H1 (cell line): ENCODE measurements at regions not wholly inside any gene's neighbourhood (a gene's known extent, or its start where the extent isn't known, plus 50 kb on each side); places are given as distances from the start of the nearest gene placed in this dataset.

ENCODE experiments used
- CHD1 ChIP-seq: IDR thresholded peaks from 2 replicates; pipeline ENCODE4 v1.6.1; 2012; ENCODE audit warnings: low read depth, low read length, improper control_type of control experiment
- CHD2 ChIP-seq: IDR thresholded peaks from 2 replicates; pipeline ENCODE4 v1.6.1; 2012; ENCODE audit warnings: low read length, improper control_type of control experiment
- EZH2 ChIP-seq: fragments of 200-600 bp; sonication (generic); IDR thresholded peaks from 2 replicates; pipeline ENCODE4 v1.7.1; 2012; ENCODE audit warnings: low read depth, mild to moderate bottlenecking, moderate library complexity, low read length, inconsistent platforms; ENCODE audit not compliant: severe bottlenecking
- KDM5A ChIP-seq: fragments of 200-600 bp; IDR thresholded peaks from 2 replicates; pipeline ENCODE4 v1.7.1; 2012; ENCODE audit warnings: mild to moderate bottlenecking, low read length, inconsistent platforms, mixed read lengths
- USF2 ChIP-seq: IDR thresholded peaks from 2 replicates; pipeline ENCODE4 v1.6.1; 2011; ENCODE audit warnings: low read length, improper control_type of control experiment
- ZNF274 ChIP-seq: IDR thresholded peaks from 2 replicates; pipeline ENCODE4 v1.7.0; 2012; ENCODE audit warnings: low read length, borderline replicate concordance; ENCODE audit errors: extremely low read depth
- TF ChIP-seq, protein P1 (sequence below), 3 experiments: IDR thresholded peaks; 1 replicate in 2 of 3; 2 replicates in 1 of 3; pipeline versions ENCODE4 v1.5.1 to v1.6.1; 2011; ENCODE audit warnings: low read length in 3 of 3, mild to moderate bottlenecking in 3 of 3, inconsistent platforms in 2 of 3, low read depth in 1 of 3, moderate library complexity in 1 of 3; ENCODE audit not compliant: insufficient read depth in 1 of 3; ENCODE audit errors: control extremely low read depth in 1 of 3
- TF ChIP-seq, protein P2 (sequence below): IDR thresholded peaks from 2 replicates; pipeline ENCODE4 v1.6.1; 2012; ENCODE audit warnings: inconsistent platforms

DNA sequence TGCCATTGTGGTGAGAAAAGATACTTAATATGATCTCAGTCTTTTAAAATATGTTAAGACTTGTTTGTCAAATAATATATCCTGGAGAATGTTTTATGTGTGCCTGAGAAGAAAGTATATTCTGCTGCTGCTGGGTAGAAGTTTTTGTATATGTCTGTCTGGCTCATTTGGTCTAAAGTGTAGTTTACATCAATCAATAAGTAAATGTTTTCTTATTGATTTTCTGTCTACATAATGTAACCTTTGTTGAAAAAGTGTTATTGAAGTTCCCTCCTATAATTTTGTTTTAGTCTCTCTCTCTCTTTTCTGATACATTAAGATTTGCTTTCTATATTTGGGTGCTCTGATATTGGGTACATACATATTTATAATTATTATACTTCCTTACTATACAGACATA is 201.2 kb downstream of the THBS2 start:
- TF ChIP-seq, protein P1, sequence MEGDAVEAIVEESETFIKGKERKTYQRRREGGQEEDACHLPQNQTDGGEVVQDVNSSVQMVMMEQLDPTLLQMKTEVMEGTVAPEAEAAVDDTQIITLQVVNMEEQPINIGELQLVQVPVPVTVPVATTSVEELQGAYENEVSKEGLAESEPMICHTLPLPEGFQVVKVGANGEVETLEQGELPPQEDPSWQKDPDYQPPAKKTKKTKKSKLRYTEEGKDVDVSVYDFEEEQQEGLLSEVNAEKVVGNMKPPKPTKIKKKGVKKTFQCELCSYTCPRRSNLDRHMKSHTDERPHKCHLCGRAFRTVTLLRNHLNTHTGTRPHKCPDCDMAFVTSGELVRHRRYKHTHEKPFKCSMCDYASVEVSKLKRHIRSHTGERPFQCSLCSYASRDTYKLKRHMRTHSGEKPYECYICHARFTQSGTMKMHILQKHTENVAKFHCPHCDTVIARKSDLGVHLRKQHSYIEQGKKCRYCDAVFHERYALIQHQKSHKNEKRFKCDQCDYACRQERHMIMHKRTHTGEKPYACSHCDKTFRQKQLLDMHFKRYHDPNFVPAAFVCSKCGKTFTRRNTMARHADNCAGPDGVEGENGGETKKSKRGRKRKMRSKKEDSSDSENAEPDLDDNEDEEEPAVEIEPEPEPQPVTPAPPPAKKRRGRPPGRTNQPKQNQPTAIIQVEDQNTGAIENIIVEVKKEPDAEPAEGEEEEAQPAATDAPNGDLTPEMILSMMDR (IDR thresholded peaks at IDR 0.05; ENCODE audit: control extremely low read depth in 1 of 3, insufficient read depth in 1 of 3, low read depth in 1 of 3, low read length in 3 of 3) = no peak
- TF ChIP-seq EZH2 = no peak
- TF ChIP-seq KDM5A = no peak
- no peak for TF ChIP-seq CHD2
- TF ChIP-seq USF2 = no peak
- TF ChIP-seq, protein P2, sequence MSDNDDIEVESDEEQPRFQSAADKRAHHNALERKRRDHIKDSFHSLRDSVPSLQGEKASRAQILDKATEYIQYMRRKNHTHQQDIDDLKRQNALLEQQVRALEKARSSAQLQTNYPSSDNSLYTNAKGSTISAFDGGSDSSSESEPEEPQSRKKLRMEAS = no peak
- TF ChIP-seq ZNF274 = no peak
- TF ChIP-seq CHD1 = no peak
